Parathyroid adenoma (tissue), 2 donors: ENCODE measurements at regions not wholly inside any gene's neighbourhood (a gene's known extent, or its start where the extent isn't known, plus 50 kb on each side); places are given as distances from the start of the nearest gene placed in this dataset.

ENCODE experiments used
- H2AFZ ChIP-seq: fragments of 300-600 bp; sonication (generic); one replicate; pipeline ENCODE4 v1.7.0; 2017; ENCODE audit warnings: antibody characterized with exemption, mild to moderate bottlenecking
- H3K27ac ChIP-seq: fragments of 300-600 bp; sonication (generic); one replicate; pipeline ENCODE4 v1.7.0; 2017
- H3K27me3 ChIP-seq: fragments of 300-600 bp; sonication (generic); one replicate; pipeline ENCODE4 v1.7.0; 2017; ENCODE audit warnings: low read length; ENCODE audit not compliant: control insufficient read depth, insufficient read depth
- H3K36me3 ChIP-seq: fragments of 300-600 bp; sonication (generic); one replicate; pipeline ENCODE4 v1.7.0; 2017; ENCODE audit warnings: low read length; ENCODE audit not compliant: control insufficient read depth, insufficient read depth
- H3K4me1 ChIP-seq: fragments of 300-600 bp; sonication (generic); one replicate; pipeline ENCODE4 v1.7.0; 2017; ENCODE audit warnings: control low read depth
- H3K4me2 ChIP-seq: fragments of 300-600 bp; sonication (generic); one replicate; pipeline ENCODE4 v1.7.0; 2017; ENCODE audit warnings: low read length
- H3K4me3 ChIP-seq: fragments of 300-600 bp; sonication (generic); one replicate; pipeline ENCODE4 v1.7.0; 2017; ENCODE audit warnings: low read depth, low read length
- H3K79me2 ChIP-seq: fragments of 300-600 bp; sonication (generic); one replicate; pipeline ENCODE4 v1.7.0; 2017; ENCODE audit warnings: control low read depth
- H3K9ac ChIP-seq: fragments of 300-600 bp; sonication (generic); one replicate; pipeline ENCODE4 v1.7.0; 2017; ENCODE audit warnings: mild to moderate bottlenecking
- H3K9me3 ChIP-seq: fragments of 300-600 bp; sonication (generic); one replicate; pipeline ENCODE4 v1.7.0; 2017; ENCODE audit warnings: low read length; ENCODE audit not compliant: control insufficient read depth
- TF ChIP-seq, protein P1 (sequence below): fragments of 300-600 bp; sonication (generic); IDR thresholded peaks from one replicate; pipeline ENCODE4 v1.7.0; 2017; ENCODE audit warnings: antibody characterized with exemption, mild to moderate bottlenecking
- donor health status: primary hyperparathyroidism.

- Histone ChIP-seq H3K4me2 (no peak overlapping the region), H3K79me2 (no peaks in the 10 kb centered on the region), H3K9ac (no peak overlapping the region), H3K27ac (no peak overlapping the region), H3K36me3 (no peaks in the 10 kb centered on the region), H3K9me3 (no peaks in the 10 kb centered on the region), H3K4me3 (no peak overlapping the region), H2AFZ (no peak overlapping the region), H3K27me3 (peaks cover 3% of the 10 kb centered on the region), H3K4me1 (no peaks in the 10 kb centered on the region)
- TF ChIP-seq, protein P1, sequence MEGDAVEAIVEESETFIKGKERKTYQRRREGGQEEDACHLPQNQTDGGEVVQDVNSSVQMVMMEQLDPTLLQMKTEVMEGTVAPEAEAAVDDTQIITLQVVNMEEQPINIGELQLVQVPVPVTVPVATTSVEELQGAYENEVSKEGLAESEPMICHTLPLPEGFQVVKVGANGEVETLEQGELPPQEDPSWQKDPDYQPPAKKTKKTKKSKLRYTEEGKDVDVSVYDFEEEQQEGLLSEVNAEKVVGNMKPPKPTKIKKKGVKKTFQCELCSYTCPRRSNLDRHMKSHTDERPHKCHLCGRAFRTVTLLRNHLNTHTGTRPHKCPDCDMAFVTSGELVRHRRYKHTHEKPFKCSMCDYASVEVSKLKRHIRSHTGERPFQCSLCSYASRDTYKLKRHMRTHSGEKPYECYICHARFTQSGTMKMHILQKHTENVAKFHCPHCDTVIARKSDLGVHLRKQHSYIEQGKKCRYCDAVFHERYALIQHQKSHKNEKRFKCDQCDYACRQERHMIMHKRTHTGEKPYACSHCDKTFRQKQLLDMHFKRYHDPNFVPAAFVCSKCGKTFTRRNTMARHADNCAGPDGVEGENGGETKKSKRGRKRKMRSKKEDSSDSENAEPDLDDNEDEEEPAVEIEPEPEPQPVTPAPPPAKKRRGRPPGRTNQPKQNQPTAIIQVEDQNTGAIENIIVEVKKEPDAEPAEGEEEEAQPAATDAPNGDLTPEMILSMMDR, result no peak
These were observed 127.5 kb upstream of the IRX4 start for GRCh38 chr5:2009986-2010914.

GRCh38 chr5:2008851-2009629 lies 126.3 kb upstream of the IRX4 start:
- Histone ChIP-seq H3K9me3 (no peaks in the 10 kb centered on the region), H3K79me2 (no peaks in the 10 kb centered on the region), H3K4me3 (no peak overlapping the region), H3K36me3 (no peaks in the 10 kb centered on the region), H3K27ac (no peak overlapping the region), H3K27me3 (peaks cover 3% of the 10 kb centered on the region), H3K4me2 (no peak overlapping the region), H2AFZ (no peak overlapping the region), H3K9ac (no peak overlapping the region), H3K4me1 (no peaks in the 10 kb centered on the region)
- TF ChIP-seq, protein P1, result no peak

DNA sequence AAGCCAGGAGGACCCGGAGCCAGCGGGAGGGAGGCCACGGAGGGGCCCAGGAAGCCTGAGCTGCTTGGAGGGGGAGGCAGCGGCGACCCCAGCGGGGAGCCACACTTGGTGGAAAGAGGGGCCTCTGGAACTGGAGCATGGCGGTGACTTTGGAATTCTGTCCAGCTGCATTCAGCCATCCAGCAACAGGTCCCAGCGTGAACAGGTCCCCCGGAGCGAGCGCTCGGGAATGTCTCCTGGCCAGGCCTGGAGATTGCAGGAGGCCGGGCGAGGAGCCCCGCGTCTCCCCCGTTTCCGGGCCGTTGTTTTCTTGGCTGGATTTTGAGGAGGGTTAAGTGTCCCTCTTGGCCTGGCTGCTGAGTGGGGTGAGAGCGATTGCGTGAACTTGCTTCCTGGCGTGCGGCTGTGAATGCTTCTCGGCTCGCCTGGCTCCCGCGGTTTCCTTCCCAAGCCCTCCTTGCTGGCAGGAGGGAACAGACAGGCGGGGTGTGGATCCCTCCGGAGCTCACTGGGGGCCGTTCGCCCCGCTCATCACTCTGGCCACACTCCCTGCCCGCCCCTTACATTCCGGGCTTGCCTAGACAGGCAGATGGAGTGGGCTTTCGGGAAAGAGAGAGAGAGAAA lies 125.3 kb upstream of the IRX4 start:
- Histone ChIP-seq H3K4me3 (no peak overlapping the region), H3K27me3 (peaks cover 3% of the 10 kb centered on the region), H3K9me3 (no peaks in the 10 kb centered on the region), H3K36me3 (no peaks in the 10 kb centered on the region), H2AFZ (no peak overlapping the region), H3K79me2 (no peaks in the 10 kb centered on the region), H3K27ac (no peak overlapping the region), H3K4me2 (no peak overlapping the region), H3K9ac (no peak overlapping the region), H3K4me1 (no peaks in the 10 kb centered on the region)
- TF ChIP-seq, protein P1, result no peak

GRCh38 chr5:2007496-2007877 lies 124.8 kb upstream of the IRX4 start:
- H3K4me2 ChIP-seq, result no peak overlapping the region
- no peak overlapping the region for H3K4me3 ChIP-seq
- no peaks in the 10 kb centered on the region for H3K79me2 ChIP-seq
- H3K9me3 ChIP-seq, result no peaks in the 10 kb centered on the region
- no peak overlapping the region for H3K9ac ChIP-seq
- no peak overlapping the region for H3K27ac ChIP-seq
- peaks cover 3% of the 10 kb centered on the region for H3K27me3 ChIP-seq
- TF ChIP-seq, protein P1, result no peak
- H3K36me3 ChIP-seq, result no peaks in the 10 kb centered on the region
- no peaks in the 10 kb centered on the region for H3K4me1 ChIP-seq
- no peak overlapping the region for H2AFZ ChIP-seq
